Kidney (tissue), 13 donors: ENCODE measurements at regions not wholly inside any gene's neighbourhood (a gene's known extent, or its start where the extent isn't known, plus 50 kb on each side); places are given as distances from the start of the nearest gene placed in this dataset.

Source experiments
- DNase-seq, 5 donors: peaks; one replicate each; pipeline ENCODE4 v3.0.0-alpha.2; 2013 to 2020
- FAIRE-seq: peaks from 2 replicates; lab custom pipeline; 2012; peaks lifted over from hg19 to GRCh38; lab: Jason Lieb, UNC
- H3K27ac ChIP-seq, 2 donors: one replicate each; pipeline ENCODE4 v1.7.0; 2013; ENCODE audit warnings: low read depth in 2 of 2, low read length in 2 of 2, inconsistent platforms in 1 of 2
- H3K27me3 ChIP-seq: one replicate; pipeline ENCODE4 v1.7.1; 2013; ENCODE audit warnings: low read length, inconsistent platforms; ENCODE audit not compliant: control insufficient read depth, insufficient read depth
- H3K36me3 ChIP-seq, 3 donors: one replicate each; pipeline versions ENCODE4 v1.7.0 to v1.7.1; 2013; ENCODE audit warnings: low read length in 3 of 3, control low read depth in 1 of 3, inconsistent platforms in 1 of 3; ENCODE audit not compliant: insufficient read depth in 3 of 3, control insufficient read depth in 2 of 3
- H3K4me1 ChIP-seq, 3 donors: one replicate each; pipeline versions ENCODE4 v1.7.0 to v1.7.1; 2013; ENCODE audit warnings: low read length in 3 of 3, inconsistent platforms in 1 of 3, low read depth in 1 of 3; ENCODE audit not compliant: control insufficient read depth in 2 of 3, insufficient read depth in 2 of 3
- H3K4me3 ChIP-seq, 3 donors: one replicate each; pipeline versions ENCODE4 v1.7.0 to v1.8.1; 2013; ENCODE audit warnings: low read length in 3 of 3, control low read depth in 1 of 3, inconsistent platforms in 1 of 3
- H3K9ac ChIP-seq, 3 donors: one replicate each; pipeline versions ENCODE4 v1.7.0 to v1.7.1; 2013; ENCODE audit warnings: low read length in 3 of 3, control low read depth in 1 of 3, inconsistent platforms in 1 of 3
- H3K9me3 ChIP-seq, 3 donors: one replicate each; pipeline versions ENCODE4 v1.7.0 to v1.7.1; 2013; ENCODE audit warnings: low read length in 3 of 3, control low read depth in 1 of 3, inconsistent platforms in 1 of 3; ENCODE audit not compliant: control insufficient read depth in 2 of 3, insufficient read depth in 1 of 3
- intact Hi-C: fragments of 100-400 bp; cut with DNase I; formaldehyde crosslinking; loops from one replicate; pipeline ENCODE4 v1.11.1; 2022
- TF ChIP-seq, protein P1 (sequence below): IDR thresholded peaks from 3 replicates; pipeline ENCODE4 v1.5.1; 2012; ENCODE audit warnings: mild to moderate bottlenecking, moderate library complexity, borderline replicate concordance; ENCODE audit not compliant: insufficient read depth; ENCODE audit errors: extremely low read depth
- donor health status: control.
- donor health status: control.
- donor health status: control.
- donor health status: control.
- donor health status: control.
- donor health status: DM: yes; HTN: yes; CAD: no.
- donor health status: Normal renal cell carcinoma (clear cell type).

DNA sequence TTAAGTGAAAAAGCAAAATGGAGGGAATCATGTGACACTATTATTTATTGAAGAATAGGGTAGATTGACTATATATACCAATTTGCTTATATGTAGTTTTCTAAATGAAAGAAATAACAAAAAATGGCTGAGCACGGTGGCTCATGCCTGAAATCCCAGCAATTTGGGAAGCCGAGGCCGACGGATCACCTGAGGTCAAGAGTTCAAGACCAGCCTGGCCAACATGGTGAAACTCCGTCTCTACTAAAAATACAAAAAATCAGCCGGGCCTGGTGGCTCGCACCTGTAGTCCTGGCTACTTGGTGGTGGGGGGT lies 59.3 kb upstream of the MYCN start:
- TF ChIP-seq, protein P1, sequence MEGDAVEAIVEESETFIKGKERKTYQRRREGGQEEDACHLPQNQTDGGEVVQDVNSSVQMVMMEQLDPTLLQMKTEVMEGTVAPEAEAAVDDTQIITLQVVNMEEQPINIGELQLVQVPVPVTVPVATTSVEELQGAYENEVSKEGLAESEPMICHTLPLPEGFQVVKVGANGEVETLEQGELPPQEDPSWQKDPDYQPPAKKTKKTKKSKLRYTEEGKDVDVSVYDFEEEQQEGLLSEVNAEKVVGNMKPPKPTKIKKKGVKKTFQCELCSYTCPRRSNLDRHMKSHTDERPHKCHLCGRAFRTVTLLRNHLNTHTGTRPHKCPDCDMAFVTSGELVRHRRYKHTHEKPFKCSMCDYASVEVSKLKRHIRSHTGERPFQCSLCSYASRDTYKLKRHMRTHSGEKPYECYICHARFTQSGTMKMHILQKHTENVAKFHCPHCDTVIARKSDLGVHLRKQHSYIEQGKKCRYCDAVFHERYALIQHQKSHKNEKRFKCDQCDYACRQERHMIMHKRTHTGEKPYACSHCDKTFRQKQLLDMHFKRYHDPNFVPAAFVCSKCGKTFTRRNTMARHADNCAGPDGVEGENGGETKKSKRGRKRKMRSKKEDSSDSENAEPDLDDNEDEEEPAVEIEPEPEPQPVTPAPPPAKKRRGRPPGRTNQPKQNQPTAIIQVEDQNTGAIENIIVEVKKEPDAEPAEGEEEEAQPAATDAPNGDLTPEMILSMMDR, result no peak
- DNase-seq (no peak), FAIRE-seq (no peak)
- Histone ChIP-seq H3K36me3 (no peaks in the 10 kb centered on the region), H3K4me1 (no peaks in the 10 kb centered on the region), H3K9ac (no peak overlapping the region), H3K27me3 (no peaks in the 10 kb centered on the region), H3K27ac (no peak overlapping the region), H3K9me3 (no peaks in the 10 kb centered on the region), H3K4me3 (no peak overlapping the region)
- intact Hi-C loops, result no loop called here

DNA sequence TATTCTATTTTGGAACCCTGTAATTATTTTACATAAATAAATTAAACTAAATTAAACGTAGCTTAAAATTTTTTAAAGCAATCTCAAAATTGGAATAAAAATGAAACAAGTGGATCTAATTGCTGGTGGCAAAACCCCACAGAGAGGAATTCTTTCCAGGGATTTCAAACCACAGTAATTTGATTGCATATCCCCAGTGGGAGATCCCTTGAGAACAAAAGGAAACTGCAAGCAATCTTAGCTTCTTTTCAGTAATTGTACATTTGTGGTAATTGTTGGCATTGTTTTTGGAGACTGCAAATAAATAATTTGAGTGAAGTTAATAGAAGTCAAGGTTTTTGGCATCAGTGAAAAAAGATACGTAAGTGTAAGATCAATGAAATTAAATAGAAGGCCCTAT lies 58.7 kb upstream of the MYCN start:
- no peaks in the 10 kb centered on the region for H3K4me1 ChIP-seq
- no peak overlapping the region for H3K27ac ChIP-seq
- no peak for DNase-seq
- TF ChIP-seq, protein P1, result no peak
- H3K9ac ChIP-seq, result no peak overlapping the region
- H3K36me3 ChIP-seq, result no peaks in the 10 kb centered on the region
- no peaks in the 10 kb centered on the region for H3K9me3 ChIP-seq
- no peak overlapping the region for H3K4me3 ChIP-seq
- no peak for FAIRE-seq
- H3K27me3 ChIP-seq, result no peaks in the 10 kb centered on the region
- intact Hi-C loops, result no loop called here

DNA sequence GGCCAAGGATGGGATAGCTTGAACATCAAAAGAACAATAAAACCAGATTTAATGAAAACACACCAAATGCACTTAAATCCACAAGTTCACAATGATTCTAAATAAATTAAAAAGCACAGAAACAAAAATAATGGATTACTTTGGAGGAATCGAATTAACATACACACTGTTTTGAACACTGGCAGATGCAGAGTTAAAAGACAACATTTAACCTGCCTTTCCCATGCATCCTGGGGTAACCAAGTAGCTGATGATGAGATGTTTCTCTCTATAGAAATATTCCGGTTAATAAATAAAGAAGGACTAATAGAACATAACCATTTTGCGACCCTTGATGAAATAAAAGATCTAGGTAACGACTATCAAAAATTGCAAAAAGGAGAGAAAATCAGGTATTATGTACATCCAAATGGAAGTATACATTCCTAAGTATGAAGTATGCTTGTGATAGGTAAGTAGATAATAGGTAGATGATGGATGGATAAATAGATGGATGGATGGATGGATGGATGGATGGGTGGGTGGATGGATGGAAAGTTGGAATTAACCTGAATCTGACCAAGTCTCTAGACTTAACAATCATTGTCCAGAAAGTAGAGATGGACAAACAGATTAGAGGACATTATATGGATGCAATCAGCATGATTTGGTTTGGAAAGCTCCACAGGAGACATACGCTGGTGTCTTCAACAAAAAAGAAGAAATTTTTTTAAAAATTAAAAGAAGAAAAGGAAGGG lies 57.4 kb upstream of the MYCN start:
- no peaks in the 10 kb centered on the region for H3K27me3 ChIP-seq
- no peak overlapping the region for H3K9ac ChIP-seq
- H3K27ac ChIP-seq, result no peak overlapping the region
- FAIRE-seq (no peak), DNase-seq (no peak)
- no peaks in the 10 kb centered on the region for H3K4me1 ChIP-seq
- TF ChIP-seq, protein P1, result no peak
- no peaks in the 10 kb centered on the region for H3K9me3 ChIP-seq
- intact Hi-C loops, result no loop called here
- H3K4me3 ChIP-seq, result no peak overlapping the region
- H3K36me3 ChIP-seq, result no peaks in the 10 kb centered on the region

DNA sequence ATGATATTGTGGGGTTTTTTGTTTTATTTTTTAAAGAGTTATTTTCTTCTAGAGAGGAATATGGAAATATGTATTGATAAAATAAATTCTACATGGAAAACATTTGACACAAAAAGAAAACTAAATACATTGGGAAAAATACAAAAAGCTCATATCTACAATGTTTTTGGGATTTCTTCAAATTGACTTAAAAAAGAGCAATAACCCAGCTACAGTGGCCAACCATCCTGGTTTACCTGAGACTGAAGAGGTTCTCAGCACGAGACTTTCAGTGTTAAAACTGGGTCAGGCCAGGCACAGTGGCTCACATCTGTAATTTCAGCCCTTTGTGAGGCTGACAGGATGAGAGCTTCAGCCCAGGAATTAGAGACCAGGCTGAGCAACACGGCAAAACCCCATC lies 56.7 kb upstream of the MYCN start:
- no peak for FAIRE-seq
- no peak for DNase-seq
- intact Hi-C loops, result no loop called here
- Histone ChIP-seq H3K9ac (no peak overlapping the region), H3K27ac (no peak overlapping the region), H3K36me3 (no peaks in the 10 kb centered on the region), H3K9me3 (no peaks in the 10 kb centered on the region), H3K4me3 (no peak overlapping the region), H3K4me1 (no peaks in the 10 kb centered on the region), H3K27me3 (no peaks in the 10 kb centered on the region)
- TF ChIP-seq, protein P1, result no peak
